Hematopoietic multipotent progenitor cell treated with erythropoietin and hydrocortisone succinate and interleukin-3 and kit ligand, for 15 days (in vitro differentiated cells): ENCODE measurements at regions not wholly inside any gene's neighbourhood (a gene's known extent, or its start where the extent isn't known, plus 50 kb on each side); places are given as distances from the start of the nearest gene placed in this dataset.

Source experiments
- DNase-seq: peaks from one replicate; pipeline ENCODE4 v3.0.0-alpha.2; 2015; ENCODE audit warnings: low spot score

GRCh38 chr16:76182041-76182635 lies 95.1 kb upstream of the CNTNAP4 start:
- no peak for DNase-seq

- DNase-seq: no peak
Measured at GRCh38 chr16:76183647-76184046, 93.6 kb upstream of the CNTNAP4 start.

GRCh38 chr16:76190057-76190456 lies 87.1 kb upstream of the CNTNAP4 start:
- no peak for DNase-seq

GRCh38 chr16:76190480-76190879 lies 86.7 kb upstream of the CNTNAP4 start:
- no peak for DNase-seq

- no peak for DNase-seq
Measured at GRCh38 chr16:76193906-76194615, 83.1 kb upstream of the CNTNAP4 start.

GRCh38 chr16:76194616-76195015 lies 82.6 kb upstream of the CNTNAP4 start:
- DNase-seq: no peak

GRCh38 chr16:76195056-76195455 lies 82.1 kb upstream of the CNTNAP4 start:
- DNase-seq: no peak

- DNase-seq: no peak
Measured at GRCh38 chr16:76195648-76196047, 81.6 kb upstream of the CNTNAP4 start.

- no peak for DNase-seq
Measured at GRCh38 chr16:76197900-76198299, 79.3 kb upstream of the CNTNAP4 start.

GRCh38 chr16:76199681-76200220 lies 77.5 kb upstream of the CNTNAP4 start:
- DNase-seq: no peak

- no peak for DNase-seq
Measured at GRCh38 chr16:76201385-76201784, 75.8 kb upstream of the CNTNAP4 start.

- DNase-seq: no peak
Measured at GRCh38 chr16:76204249-76204648, 73.0 kb upstream of the CNTNAP4 start.

GRCh38 chr16:76207270-76207669 lies 69.9 kb upstream of the CNTNAP4 start:
- no peak for DNase-seq

GRCh38 chr16:76210157-76210556 lies 67.0 kb upstream of the CNTNAP4 start:
- DNase-seq: no peak

- DNase-seq: no peak
Measured at GRCh38 chr16:76213860-76214259, 63.3 kb upstream of the CNTNAP4 start.

GRCh38 chr16:76214856-76215255 lies 62.3 kb upstream of the CNTNAP4 start:
- no peak for DNase-seq

- DNase-seq: no peak
Measured at GRCh38 chr16:76222087-76222486, 55.1 kb upstream of the CNTNAP4 start.

GRCh38 chr16:76222853-76223252 lies 54.3 kb upstream of the CNTNAP4 start:
- DNase-seq: no peak

- DNase-seq: no peak
Measured at GRCh38 chr16:76226011-76226410, 51.2 kb upstream of the CNTNAP4 start.

GRCh38 chr16:76226481-76226880 lies 50.7 kb upstream of the CNTNAP4 start:
- DNase-seq: no peak
